HEK293 (cell line): ENCODE measurements at regions not wholly inside any gene's neighbourhood (a gene's known extent, or its start where the extent isn't known, plus 50 kb on each side); places are given as distances from the start of the nearest gene placed in this dataset.
"Not testable (repeated sequence)": the region's sequence is repeated elsewhere in the genome, so short reads cannot be mapped to it uniquely, and the experiment has no call there.

Experiments
- CTCF ChIA-PET: fragments of 350-600 bp; formaldehyde crosslinking; extraction: SDS; loops from one replicate; lab custom pipeline; 2021; ENCODE audit warnings: antibody characterized with exemption; lab: Yijun Ruan, JAX
- POLR2A ChIA-PET: fragments of 300-600 bp; formaldehyde crosslinking; extraction: SDS; loops from one replicate; lab custom pipeline; 2020; ENCODE audit warnings: antibody characterized with exemption, inconsistent platforms; lab: Yijun Ruan, JAX
- H3K27ac ChIP-seq: fragments of 200-500 bp; sonication (Bioruptor generic); 2 replicates; pipeline ENCODE4 v1.5.1; 2014; ENCODE audit warnings: low read depth, low read length, control low read depth, inconsistent platforms; ENCODE audit errors: extremely low read depth
- H3K36me3 ChIP-seq, 2 experiments: fragments of 200-500 bp in 1 of 2; sonication (Bioruptor generic) in 1 of 2; 1 replicate in 1 of 2; 2 replicates in 1 of 2; pipeline ENCODE4 v1.5.1; 2014 to 2017; ENCODE audit warnings: inconsistent platforms in 2 of 2, low read length in 2 of 2; ENCODE audit not compliant: control insufficient read depth in 2 of 2, insufficient read depth in 1 of 2
- H3K4me1 ChIP-seq: fragments of 200-500 bp; sonication (Bioruptor generic); 2 replicates; pipeline ENCODE4 v1.5.1; 2014; ENCODE audit warnings: mild to moderate bottlenecking, low read length, inconsistent platforms; ENCODE audit not compliant: control insufficient read depth, insufficient read depth
- H3K4me3 ChIP-seq: 2 replicates; pipeline ENCODE4 v1.5.1; 2011; ENCODE audit warnings: low read depth, mild to moderate bottlenecking, control low read depth, low read length, moderate library complexity
- H3K9me3 ChIP-seq: fragments of 200-500 bp; sonication (Bioruptor generic); 2 replicates; pipeline ENCODE4 v1.5.1; 2014; ENCODE audit warnings: low read depth, low read length, inconsistent platforms; ENCODE audit not compliant: control insufficient read depth, insufficient read depth
- PRDM1 ChIP-seq: fragments of 450-650 bp; formaldehyde crosslinking; IDR thresholded peaks from 2 replicates; pipeline ENCODE4; 2016; ENCODE audit warnings: missing biosample characterization, missing genetic modification characterization
- PRDM10 ChIP-seq: fragments of 450-650 bp; formaldehyde crosslinking; IDR thresholded peaks from 2 replicates; pipeline ENCODE4 v1.5.1; 2016; ENCODE audit warnings: missing biosample characterization, missing genetic modification characterization
- ZBTB17 ChIP-seq: fragments of 450-650 bp; formaldehyde crosslinking; IDR thresholded peaks from 2 replicates; pipeline ENCODE4 v1.5.1; 2016; ENCODE audit warnings: missing biosample characterization, missing genetic modification characterization
- ZBTB21 ChIP-seq: fragments of 450-650 bp; formaldehyde crosslinking; IDR thresholded peaks from 2 replicates; pipeline ENCODE4 v1.5.1; 2017; ENCODE audit warnings: missing biosample characterization, missing genetic modification characterization
- ZEB2 ChIP-seq: fragments of 450-650 bp; formaldehyde crosslinking; IDR thresholded peaks from 2 replicates; pipeline ENCODE4 v1.5.1; 2016; ENCODE audit warnings: missing biosample characterization, missing genetic modification characterization
- ZNF24 ChIP-seq: fragments of 450-650 bp; formaldehyde crosslinking; IDR thresholded peaks from 2 replicates; pipeline ENCODE4 v1.5.1; 2016; ENCODE audit warnings: missing biosample characterization, missing genetic modification characterization
- ZNF366 ChIP-seq: fragments of 450-650 bp; formaldehyde crosslinking; conservative IDR thresholded peaks from 2 replicates; pipeline ENCODE4 v1.5.1; 2016; ENCODE audit warnings: missing biosample characterization, missing genetic modification characterization
- ZNF449 ChIP-seq: fragments of 450-650 bp; formaldehyde crosslinking; IDR thresholded peaks from 2 replicates; pipeline ENCODE4 v1.5.1; 2017; ENCODE audit warnings: missing biosample characterization, mild to moderate bottlenecking, missing genetic modification characterization, moderate library complexity
- ZNF600 ChIP-seq: fragments of 450-650 bp; formaldehyde crosslinking; IDR thresholded peaks from 2 replicates; pipeline ENCODE4 v1.5.1; 2016; ENCODE audit warnings: missing biosample characterization, missing genetic modification characterization
- ZNF629 ChIP-seq: fragments of 450-650 bp; formaldehyde crosslinking; IDR thresholded peaks from 2 replicates; pipeline ENCODE4 v1.5.1; 2017; ENCODE audit warnings: missing biosample characterization, missing genetic modification characterization

GRCh38 chr1:815147-815922 lies 108.4 kb upstream of the SAMD11 start:
- CTCF ChIA-PET, result not testable (repeated sequence)

GRCh38 chr1:817071-817599 lies 106.6 kb upstream of the SAMD11 start:
- CTCF ChIA-PET, H3K36me3 ChIP-seq, H3K27ac ChIP-seq, H3K4me3 ChIP-seq, H3K4me1 ChIP-seq, H3K9me3 ChIP-seq, POLR2A ChIA-PET: not testable (repeated sequence)
- 0 out of 2 replicates have a peak, but pooled peaks have one; percentile 37 for TF ChIP-seq ZNF24 (tag by site-specific recombination)
- TF ChIP-seq ZNF629 (tag by site-specific recombination), result 0 out of 2 replicates have a peak, but pooled peaks have one; percentile 33
- peak; percentile 72 for TF ChIP-seq PRDM1 (tag by site-specific recombination)
- TF ChIP-seq ZEB2 (tag by site-specific recombination), result 0 out of 2 replicates have a peak, but pooled peaks have one; percentile 13
- TF ChIP-seq ZBTB17, result peak; percentile 39; the same call in 1 of the 2 replicates
- peak; percentile 79; the same call in 1 of the 2 replicates for TF ChIP-seq ZNF449 (tag by site-specific recombination)
- 0 out of 2 replicates have a peak, but pooled peaks have one; percentile 19 for TF ChIP-seq ZNF366 (tag by site-specific recombination)
- 0 out of 2 replicates have a peak, but pooled peaks have one; percentile 27 for TF ChIP-seq ZBTB21 (tag by site-specific recombination)
- peak; percentile 73 for TF ChIP-seq ZNF600 (tag by site-specific recombination)

More at GRCh38 chr1:815147-815922, 108.4 kb upstream of the SAMD11 start:
- 0 out of 2 replicates have a peak, but pooled peaks have one; percentile 27 for TF ChIP-seq PRDM10 (tag by site-specific recombination)
- H3K9me3 ChIP-seq, H3K27ac ChIP-seq, H3K36me3 ChIP-seq, H3K4me3 ChIP-seq, POLR2A ChIA-PET, H3K4me1 ChIP-seq: not testable (repeated sequence)

GRCh38 chr1:817658-818617 lies 105.8 kb upstream of the SAMD11 start:
- H3K27ac ChIP-seq, H3K4me1 ChIP-seq, CTCF ChIA-PET, POLR2A ChIA-PET, H3K36me3 ChIP-seq, H3K9me3 ChIP-seq, H3K4me3 ChIP-seq: not testable (repeated sequence)
